Epidermal melanocyte (primary cell): ENCODE measurements at regions not wholly inside any gene's neighbourhood (a gene's known extent, or its start where the extent isn't known, plus 50 kb on each side); places are given as distances from the start of the nearest gene placed in this dataset.

ENCODE experiments used
- DNase-seq: peaks from one replicate; pipeline ENCODE4 v3.0.0; 2011; ENCODE audit warnings: low spot score; ENCODE audit not compliant: insufficient read length

DNA sequence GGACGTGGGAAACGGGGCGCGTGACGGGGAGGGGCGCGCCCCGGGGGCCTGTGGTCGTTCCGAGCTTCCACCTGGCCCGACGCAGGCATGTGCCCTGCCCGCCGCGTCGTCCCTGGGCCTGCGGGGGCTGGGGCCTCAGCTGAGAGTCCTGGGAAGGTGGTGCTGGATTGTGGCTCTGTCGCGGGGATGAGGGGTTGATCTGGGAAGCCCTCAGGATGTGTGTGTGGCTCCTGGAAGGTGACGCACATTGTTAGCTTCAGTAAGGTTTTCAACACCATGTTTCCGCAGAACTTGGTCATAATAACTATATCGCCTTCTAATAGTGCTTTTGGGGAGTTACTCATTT is 589.1 kb downstream of the MTRR start:
- DNase-seq, result no peak

DNA sequence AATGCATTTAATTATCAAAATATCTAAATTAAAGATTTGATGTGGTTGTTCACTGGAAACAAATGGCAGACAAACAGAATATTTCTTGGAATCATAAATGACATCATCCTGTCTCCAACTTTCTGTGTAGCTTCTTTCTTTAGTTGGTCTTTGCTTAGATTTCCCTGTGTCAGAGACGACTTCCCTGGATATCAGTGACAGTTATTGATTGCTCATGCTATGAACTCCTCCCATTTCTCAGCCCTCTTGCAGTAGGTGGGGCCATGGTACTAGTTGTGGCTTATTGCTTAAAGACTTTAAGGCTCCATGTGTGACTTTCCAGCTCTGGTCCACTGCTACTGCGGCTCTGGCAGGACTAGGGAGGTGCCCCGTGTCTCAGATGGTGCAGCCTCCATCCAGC is 592.6 kb downstream of the MTRR start:
- DNase-seq, result no peak

DNA sequence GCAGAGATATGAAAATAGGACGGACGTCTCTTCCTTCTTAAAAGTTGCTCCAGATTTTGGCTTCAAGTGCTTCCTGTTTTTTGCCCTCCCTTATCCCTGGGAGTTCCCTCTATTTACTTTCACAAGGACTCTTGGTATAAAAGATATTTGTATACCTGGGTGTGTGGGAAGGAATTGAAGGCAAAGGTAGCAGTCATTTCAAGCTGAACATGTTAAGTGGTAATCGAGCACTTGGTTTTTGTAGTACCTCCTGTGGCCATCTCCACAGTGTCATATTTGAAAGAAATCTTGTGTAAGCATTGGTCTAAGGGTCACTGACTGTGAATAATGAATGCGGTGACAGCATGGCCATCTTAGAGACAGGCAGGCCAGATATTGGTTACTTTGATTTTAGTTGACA is 593.6 kb downstream of the MTRR start:
- no peak for DNase-seq

DNA sequence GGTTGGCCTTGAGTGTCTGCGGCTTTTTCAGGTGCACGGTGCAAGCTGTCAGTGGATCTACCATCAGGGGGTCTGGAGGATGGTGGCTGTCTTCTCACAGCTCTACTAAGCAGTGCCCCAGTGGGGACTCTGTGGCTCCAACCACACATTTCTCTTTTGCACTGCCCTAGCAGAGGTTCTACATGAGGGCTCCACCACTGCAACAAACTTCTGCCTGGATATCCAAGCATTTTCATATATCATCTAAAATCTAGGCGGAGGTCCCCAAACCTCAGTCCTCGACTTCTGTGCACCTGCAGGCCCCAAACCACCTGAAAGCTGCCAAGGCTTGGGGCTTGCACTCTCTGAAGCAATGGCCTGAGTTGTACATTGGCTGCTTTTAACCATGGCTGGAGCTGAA is 601.5 kb downstream of the MTRR start:
- no peak for DNase-seq

GRCh38 chr5:8471581-8471980 is 602.6 kb downstream of the MTRR start:
- no peak for DNase-seq

DNA sequence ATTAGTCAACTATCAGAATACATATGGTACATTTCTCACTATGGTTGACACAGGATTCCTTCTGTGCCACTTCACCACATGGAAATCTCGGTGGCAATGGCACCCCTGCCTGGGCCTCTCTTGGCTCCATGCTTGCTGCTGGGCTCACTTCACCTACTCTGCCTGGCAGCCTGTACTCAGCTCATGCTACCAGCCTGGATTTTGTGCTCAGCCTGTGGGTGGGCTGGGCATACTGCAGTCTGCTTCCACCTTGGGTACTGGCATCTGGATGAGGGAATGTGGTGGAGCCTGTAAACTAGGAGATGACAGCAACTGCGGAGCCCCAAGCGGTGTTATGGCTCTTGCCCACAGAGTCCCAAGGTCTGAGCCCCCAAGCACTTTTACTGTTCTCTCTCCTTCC is 604.1 kb downstream of the MTRR start:
- no peak for DNase-seq

DNA sequence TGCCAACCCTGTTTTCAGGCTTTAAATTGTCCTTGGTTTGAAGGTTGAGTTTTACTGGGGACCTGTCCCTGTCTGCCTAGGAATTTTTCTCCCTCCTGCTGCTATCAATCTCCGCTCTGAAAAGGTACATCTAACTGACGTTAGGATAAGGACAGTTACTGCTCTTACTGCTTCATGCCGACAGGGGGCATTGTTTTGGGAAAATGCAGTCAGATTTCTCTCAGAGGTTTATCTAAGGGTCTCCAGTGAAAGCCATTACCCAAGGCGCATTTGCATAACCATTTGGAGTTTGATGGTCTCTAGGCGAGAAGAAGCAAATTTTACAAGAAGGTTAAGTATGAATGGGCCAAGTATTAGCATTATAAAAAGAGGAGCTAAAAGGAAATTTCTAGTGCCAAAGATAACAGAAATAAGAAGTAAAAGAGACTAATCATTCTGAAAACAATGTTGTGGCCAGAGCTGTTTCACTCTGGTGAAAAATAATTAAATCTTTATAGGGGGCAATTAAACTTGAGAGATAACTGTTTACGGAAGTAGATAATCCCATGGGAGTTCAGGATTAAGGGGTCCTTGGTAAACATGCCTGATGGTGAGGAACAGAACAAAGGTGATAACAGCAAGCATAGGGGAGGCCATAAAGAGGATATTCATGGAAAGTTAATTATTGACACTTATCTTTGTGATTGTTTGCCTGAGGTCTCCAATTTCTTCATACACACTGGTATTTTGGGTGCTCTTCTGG is 605.0 kb downstream of the MTRR start:
- no peak for DNase-seq

DNA sequence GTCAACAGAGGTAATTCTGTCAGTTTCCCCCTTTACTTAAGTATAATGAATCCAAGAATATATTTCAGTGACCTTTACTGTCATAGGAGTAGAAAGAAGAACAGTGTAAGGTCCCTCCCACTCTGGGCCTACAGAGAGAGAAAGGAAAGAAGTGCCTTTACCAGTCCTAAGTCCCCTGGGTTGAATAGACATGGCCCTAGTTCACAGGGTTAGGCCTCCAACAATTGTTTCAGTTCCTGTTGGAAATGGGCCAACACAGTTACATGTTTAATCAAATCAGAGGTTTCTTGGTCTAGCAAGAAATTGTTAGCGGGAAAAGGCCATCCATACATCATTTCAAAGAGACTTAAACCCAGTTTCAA is 605.6 kb downstream of the MTRR start:
- no peak for DNase-seq

- DNase-seq, result no peak
Observed at GRCh38 chr5:8478326-8478725, 609.4 kb downstream of the MTRR start.

DNA sequence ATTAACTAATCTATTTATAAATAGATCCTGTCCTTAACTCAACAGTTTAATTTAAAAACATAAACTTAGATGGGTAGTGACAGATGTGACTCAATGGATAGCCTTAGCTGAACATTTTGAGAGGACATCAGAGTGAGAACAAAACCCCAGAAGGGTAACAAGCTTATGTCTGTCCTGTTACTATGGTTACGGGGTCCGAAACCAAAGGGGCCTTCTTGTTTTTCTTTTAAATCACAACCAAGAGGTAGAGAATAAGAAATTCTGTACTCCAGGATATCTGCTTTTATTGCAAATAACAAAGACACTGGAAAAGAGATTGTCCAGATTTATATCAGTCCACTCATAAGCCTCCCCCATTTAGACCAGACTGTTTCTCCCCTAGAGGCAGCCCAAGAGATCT is 612.1 kb downstream of the MTRR start:
- no peak for DNase-seq

DNA sequence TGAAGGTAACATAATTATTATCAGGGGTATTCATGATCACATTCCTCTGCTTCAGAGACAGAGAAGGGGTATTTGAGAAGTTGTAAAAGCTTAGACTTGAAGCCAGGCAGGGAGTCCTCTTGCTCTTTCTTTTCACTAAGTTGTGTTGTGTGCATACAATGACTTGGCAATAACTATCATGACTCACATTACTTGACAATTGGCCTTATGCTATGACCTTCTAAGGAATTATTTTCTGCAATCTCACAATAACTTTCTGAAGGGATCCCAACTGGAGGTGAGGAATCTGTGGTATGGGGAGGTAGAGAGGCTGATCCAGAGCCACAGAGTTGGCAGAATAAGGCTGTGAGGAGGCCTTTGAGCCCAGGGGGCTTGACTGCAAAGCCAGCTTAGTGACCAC is 622.3 kb downstream of the MTRR start:
- no peak for DNase-seq

DNA sequence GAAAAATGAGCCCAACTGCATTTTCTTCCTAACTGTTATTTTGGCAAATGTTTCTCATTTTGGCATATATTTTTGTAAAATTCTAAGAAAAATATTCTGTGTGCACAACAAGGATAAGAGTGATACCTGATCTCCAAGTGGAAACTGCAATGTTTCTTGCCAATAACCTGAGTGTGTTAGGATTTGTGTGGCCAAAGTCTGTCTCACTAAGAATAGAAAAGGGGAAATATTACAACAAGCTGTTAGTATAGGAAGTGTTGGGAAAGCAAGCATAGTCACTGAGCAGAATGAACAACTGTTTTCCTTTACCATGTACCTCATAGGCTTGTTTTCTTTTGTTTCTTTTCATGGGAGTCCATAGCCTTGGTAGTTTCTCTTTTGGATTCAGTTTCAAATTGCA is 624.2 kb downstream of the MTRR start:
- no peak for DNase-seq

DNA sequence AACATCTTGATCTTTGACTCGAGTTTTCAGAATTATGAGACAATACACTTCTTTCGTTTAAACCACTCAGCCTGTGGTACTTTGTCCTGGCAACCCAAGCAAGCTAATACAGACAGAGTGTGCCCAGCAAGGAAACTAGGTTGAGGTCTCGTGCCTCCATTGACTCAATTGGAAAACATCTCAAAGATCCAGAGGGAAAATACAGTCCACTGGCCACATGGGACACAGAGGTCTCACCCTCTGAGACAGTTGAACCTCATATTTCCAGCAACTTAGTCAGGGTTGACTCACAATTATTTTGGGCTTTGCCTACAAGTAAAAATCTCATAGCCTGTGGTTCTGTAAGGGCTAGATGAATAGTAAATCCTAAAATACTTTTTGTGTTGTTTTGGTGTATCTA is 631.5 kb downstream of the MTRR start:
- no peak for DNase-seq

DNA sequence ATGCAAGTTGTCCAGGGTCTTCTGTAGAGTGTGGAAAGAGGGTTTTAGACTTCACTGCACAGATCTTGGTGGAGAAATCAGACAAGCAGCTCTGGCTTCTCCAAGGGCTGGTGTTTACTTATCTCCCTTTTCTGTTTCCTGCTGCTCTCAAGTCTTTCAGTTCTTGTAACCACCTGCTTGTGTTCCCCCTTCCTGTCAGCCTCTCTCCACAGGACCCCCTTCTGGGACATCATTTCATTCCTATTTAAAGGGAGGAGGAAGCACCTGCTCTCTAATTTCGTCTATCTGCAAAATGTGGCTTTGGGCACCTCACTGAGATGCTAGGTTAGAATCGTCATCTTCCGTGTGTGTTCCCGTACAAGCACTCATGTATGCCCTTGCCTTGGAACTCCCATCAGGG is 636.2 kb downstream of the MTRR start:
- DNase-seq, result no peak

DNA sequence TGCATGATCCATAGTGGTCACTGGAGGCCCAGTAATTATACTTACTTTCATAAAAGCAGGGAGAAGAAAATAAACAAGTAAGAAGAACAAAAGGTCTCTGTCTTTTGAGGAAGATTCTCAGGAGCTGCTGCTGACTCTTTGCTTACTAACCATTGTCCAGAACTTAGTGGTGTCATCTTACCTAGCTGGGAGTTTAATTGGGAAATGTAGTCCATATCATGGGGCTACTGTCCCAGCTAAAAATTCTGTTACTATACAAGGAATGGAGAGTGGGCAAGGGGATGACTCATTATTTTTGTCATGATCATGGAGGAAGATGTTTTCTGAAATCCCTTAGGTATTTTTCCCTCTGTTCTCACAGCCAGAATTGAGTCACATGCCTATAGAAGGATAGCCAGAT is 639.3 kb downstream of the MTRR start:
- no peak for DNase-seq

- DNase-seq, result no peak
Observed at GRCh38 chr5:8516356-8516755, 647.4 kb downstream of the MTRR start.

- DNase-seq, result no peak
Observed at GRCh38 chr5:8517456-8517855, 648.5 kb downstream of the MTRR start.

DNA sequence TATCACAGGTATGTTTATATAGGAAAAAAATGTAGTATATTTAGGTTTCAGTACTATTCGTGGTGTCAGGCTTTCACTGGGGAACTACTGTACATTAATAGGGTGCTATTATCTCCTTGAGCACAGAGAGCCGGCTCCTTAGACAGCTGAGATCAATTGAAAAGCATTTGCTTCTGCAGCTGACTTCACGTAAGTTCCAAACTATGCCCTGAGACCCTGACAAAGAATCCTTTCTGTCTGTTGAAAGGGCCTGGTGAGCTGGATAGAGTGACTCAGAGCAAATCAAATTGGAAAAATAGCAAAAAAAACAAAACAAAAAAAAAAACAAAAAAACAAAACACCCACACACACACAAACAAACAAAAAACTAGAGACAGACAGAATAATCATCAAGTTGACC is 652.0 kb downstream of the MTRR start:
- DNase-seq, result no peak

GRCh38 chr5:8521991-8522390 is 653.0 kb downstream of the MTRR start:
- DNase-seq, result no peak

GRCh38 chr5:8522646-8523045 is 653.7 kb downstream of the MTRR start:
- DNase-seq, result no peak

DNA sequence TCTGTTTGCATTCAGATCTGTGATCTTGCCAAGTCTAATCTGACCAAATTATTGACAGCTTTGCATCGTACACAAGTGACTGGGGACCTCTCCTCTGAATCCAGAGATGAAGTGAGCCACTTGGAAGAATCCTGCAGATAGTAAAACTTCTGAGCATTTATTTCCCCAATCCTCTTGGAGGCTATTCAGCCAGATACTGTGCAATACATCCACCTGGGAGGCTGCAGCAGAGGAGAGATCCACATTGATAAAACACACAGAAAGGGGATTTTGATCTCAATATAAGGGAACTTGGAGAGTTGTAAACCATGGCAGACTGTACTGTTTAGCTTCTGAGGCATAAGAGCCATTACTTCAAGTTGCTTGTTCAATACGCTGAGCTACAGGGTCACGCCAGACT is 654.6 kb downstream of the MTRR start:
- no peak for DNase-seq

GRCh38 chr5:8525819-8526218 is 656.9 kb downstream of the MTRR start:
- no peak for DNase-seq

- DNase-seq, result no peak
Observed at GRCh38 chr5:8528106-8528505, 659.2 kb downstream of the MTRR start.

- no peak for DNase-seq
Observed at GRCh38 chr5:8538821-8539220, 669.9 kb downstream of the MTRR start.
